DMS79 treated with DMSO at 0.1 percent for 48 hours (cell line): ENCODE measurements at regions not wholly inside any gene's neighbourhood (a gene's known extent, or its start where the extent isn't known, plus 50 kb on each side); places are given as distances from the start of the nearest gene placed in this dataset.
"Not testable (repeated sequence)": the region's sequence is repeated elsewhere in the genome, so short reads cannot be mapped to it uniquely, and the experiment has no call there.

ENCODE experiments used
- DNase-seq: peaks from one replicate; lab custom pipeline; 2025; lab: John Stamatoyannopoulos, UW

GRCh38 chr12:126908765-126909142 lies 1358.2 kb upstream of the TMEM132C start:
- no peak for DNase-seq

GRCh38 chr12:126910570-126910969 lies 1356.4 kb upstream of the TMEM132C start:
- no peak for DNase-seq

GRCh38 chr12:126912111-126912510 lies 1354.9 kb upstream of the TMEM132C start:
- no peak for DNase-seq

- no peak for DNase-seq
Measured at GRCh38 chr12:126914170-126914793, 1352.7 kb upstream of the TMEM132C start.

- DNase-seq = no peak
Measured at GRCh38 chr12:126915309-126915708, 1351.7 kb upstream of the TMEM132C start.

- DNase-seq = no peak
Measured at GRCh38 chr12:126926023-126926594, 1340.9 kb upstream of the TMEM132C start.

- DNase-seq = no peak
Measured at GRCh38 chr12:126930234-126930633, 1336.7 kb upstream of the TMEM132C start.

GRCh38 chr12:126932156-126932555 lies 1334.8 kb upstream of the TMEM132C start:
- DNase-seq = no peak

GRCh38 chr12:126935435-126935834 lies 1331.5 kb upstream of the TMEM132C start:
- DNase-seq = no peak

- no peak for DNase-seq
Measured at GRCh38 chr12:126936181-126936851, 1330.7 kb upstream of the TMEM132C start.

- DNase-seq = no peak
Measured at GRCh38 chr12:126937431-126937830, 1329.5 kb upstream of the TMEM132C start.

- DNase-seq = no peak
Measured at GRCh38 chr12:126944684-126945083, 1322.3 kb upstream of the TMEM132C start.

GRCh38 chr12:126946958-126947357 lies 1320.0 kb upstream of the TMEM132C start:
- not testable (repeated sequence) for DNase-seq

- no peak for DNase-seq
Measured at GRCh38 chr12:126949558-126949957, 1317.4 kb upstream of the TMEM132C start.

GRCh38 chr12:126950266-126950665 lies 1316.7 kb upstream of the TMEM132C start:
- no peak for DNase-seq

GRCh38 chr12:126952096-126953007 lies 1314.6 kb upstream of the TMEM132C start:
- no peak for DNase-seq

- DNase-seq = no peak
Measured at GRCh38 chr12:126953365-126953889, 1313.5 kb upstream of the TMEM132C start.

- DNase-seq = no peak
Measured at GRCh38 chr12:126960221-126960620, 1306.7 kb upstream of the TMEM132C start.

GRCh38 chr12:126960709-126961108 lies 1306.3 kb upstream of the TMEM132C start:
- no peak for DNase-seq

- DNase-seq = no peak
Measured at GRCh38 chr12:126963825-126964224, 1303.1 kb upstream of the TMEM132C start.

GRCh38 chr12:126966498-126966897 lies 1300.5 kb upstream of the TMEM132C start:
- DNase-seq = no peak

- DNase-seq = no peak
Measured at GRCh38 chr12:126967152-126967551, 1299.8 kb upstream of the TMEM132C start.
